ENCODE measurements at regions not wholly inside any gene's neighbourhood (a gene's known extent, or its start where the extent isn't known, plus 50 kb on each side); places are given as distances from the start of the nearest gene placed in this dataset.

DNA sequence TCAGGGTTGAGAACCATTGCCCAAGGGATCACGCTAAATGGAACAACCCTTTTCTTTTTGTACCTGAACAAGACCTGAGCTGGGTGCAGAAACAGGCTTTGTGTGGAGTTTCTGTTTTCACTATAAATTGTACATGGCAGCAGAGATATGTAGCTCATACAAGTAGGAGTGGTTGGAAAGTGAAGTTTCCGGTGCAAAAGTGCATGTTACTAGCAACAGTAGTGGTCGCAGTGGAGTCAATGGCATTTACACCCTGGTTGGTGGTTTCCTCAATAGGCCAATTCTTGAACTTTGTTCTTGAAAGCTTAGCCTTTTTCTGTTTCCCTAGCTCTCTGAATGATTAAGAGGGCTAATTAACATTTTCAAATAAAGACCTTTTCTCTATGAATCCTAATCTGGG is 170.7 kb downstream of the NEBL start:
- TF ChIP-seq CTCF (IDR thresholded peaks at IDR 0.05; ENCODE audit: control extremely low read depth in 1 of 3, insufficient read depth in 1 of 3, low read depth in 1 of 3, low read length in 3 of 3) (no peak), EZH2 (IDR thresholded peaks at IDR 0.05; ENCODE audit: low read depth, low read length, severe bottlenecking) (no peak), POLR2AphosphoS5 (IDR thresholded peaks at IDR 0.05; ENCODE audit: low read depth, low read length) (no peak), POLR2A (IDR thresholded peaks at IDR 0.05; ENCODE audit: control extremely low read depth in 1 of 2, low read depth in 2 of 2, low read length in 2 of 2) (no peak), ZNF274 (IDR thresholded peaks at IDR 0.05; ENCODE audit: borderline replicate concordance, extremely low read depth, low read length) (no peak), YY1 (IDR thresholded peaks at IDR 0.05; ENCODE audit: low read depth, low read length) (no peak)

Data from H1 (cell line).